ENCODE measurements at regions not wholly inside any gene's neighbourhood (a gene's known extent, or its start where the extent isn't known, plus 50 kb on each side); places are given as distances from the start of the nearest gene placed in this dataset.
A peak's percentile ranks its signal among the peaks of the same experiment; 100 is the strongest.

DNA sequence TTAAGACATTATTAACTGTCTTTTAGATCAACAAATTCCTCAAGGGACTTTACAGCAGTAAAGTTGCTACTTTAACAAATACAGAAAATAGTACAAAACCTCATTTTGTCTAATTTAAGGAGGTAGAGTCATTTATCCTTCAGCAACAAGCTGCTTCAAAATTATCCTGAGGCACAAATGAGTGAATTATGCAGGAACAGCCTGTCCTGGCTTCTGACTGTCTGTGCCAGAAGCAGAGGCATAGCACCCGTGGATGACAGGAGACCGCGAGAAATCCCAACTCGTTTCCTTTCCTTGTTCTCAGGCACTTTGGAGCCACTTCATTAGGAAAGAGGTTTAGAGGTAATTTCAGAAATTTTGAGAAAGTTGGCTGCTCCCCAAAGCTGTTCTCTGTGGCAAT is 549.2 kb upstream of the BTBD3 start:
- ATAC-seq (no peak), DNase-seq (no peak)
- Histone ChIP-seq H3K4me1 (ENCODE audit: control insufficient read depth, insufficient read depth, low read length) (peaks cover 1% of the 10 kb centered on the region), H3K27ac (ENCODE audit: low read length) (no peak overlapping the region), H3K27me3 (ENCODE audit: control insufficient read depth, insufficient read depth) (no peaks in the 10 kb centered on the region), H3K9me3 (ENCODE audit: control insufficient read depth, low read length) (no peaks in the 10 kb centered on the region), H3K4me3 (ENCODE audit: low read length) (no peak overlapping the region)
- 47% methylated on average over 4 of the region's 4 CpGs for WGBS
- intact Hi-C loops (cut with DNase I), result no loop called here

DNA sequence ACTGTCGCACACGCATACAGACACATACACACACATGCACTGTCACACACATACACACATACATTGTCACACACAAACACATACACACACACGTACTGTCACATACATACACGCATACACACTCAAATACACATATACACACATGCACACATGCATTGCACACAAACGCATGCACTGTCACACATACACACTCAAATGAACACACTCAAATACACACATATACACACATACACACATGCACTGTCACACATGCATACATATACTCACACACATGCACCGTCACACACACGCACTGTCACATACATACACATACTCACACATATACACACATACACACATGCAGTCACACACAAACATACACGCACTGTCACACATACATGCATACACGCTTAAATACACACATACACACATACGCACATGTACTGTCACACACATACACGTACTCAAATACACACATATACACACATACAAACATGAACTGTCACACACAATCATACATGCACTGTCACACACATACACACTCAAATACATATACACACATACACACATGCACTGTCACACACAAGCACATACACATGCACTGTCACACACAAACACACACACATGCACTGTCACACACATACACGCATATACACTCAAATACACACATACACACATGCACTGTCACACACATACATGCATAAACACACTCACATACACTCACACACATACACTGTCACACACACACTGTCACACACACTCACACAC is 548.6 kb upstream of the BTBD3 start:
- Histone ChIP-seq H3K9me3 (ENCODE audit: control insufficient read depth, low read length) (no peaks in the 10 kb centered on the region), H3K27me3 (ENCODE audit: control insufficient read depth, insufficient read depth) (no peaks in the 10 kb centered on the region), H3K27ac (ENCODE audit: low read length) (no peak overlapping the region), H3K4me1 (ENCODE audit: control insufficient read depth, insufficient read depth, low read length) (peaks cover 4% of the 10 kb centered on the region), H3K4me3 (ENCODE audit: low read length) (no peak overlapping the region)
- intact Hi-C loops (cut with DNase I), result no loop called here
- DNase-seq, result no peak
- WGBS, result 88% methylated on average over 12 of the region's 12 CpGs
- no peak for ATAC-seq

DNA sequence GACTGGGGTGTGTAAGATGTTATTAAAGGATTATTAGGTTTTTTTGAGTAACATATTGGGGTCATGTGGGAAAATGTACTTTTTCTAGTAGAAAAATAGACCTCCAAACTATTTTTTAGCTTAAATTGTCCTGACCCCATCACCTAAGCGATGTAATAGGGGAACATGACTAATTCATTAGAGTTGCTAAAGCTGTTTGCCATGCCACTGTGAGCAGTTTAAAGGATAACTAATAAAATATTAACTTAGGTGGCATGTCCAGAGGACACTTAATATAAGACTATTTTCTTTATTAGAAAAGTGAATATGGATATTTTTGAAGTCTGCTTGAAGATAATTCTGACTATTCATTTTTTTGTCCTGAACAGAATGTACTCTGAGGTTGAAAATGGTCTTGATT is 545.9 kb upstream of the BTBD3 start:
- Histone ChIP-seq H3K27ac (ENCODE audit: low read length) (no peak overlapping the region), H3K4me3 (ENCODE audit: low read length) (no peak overlapping the region), H3K4me1 (ENCODE audit: control insufficient read depth, insufficient read depth, low read length) (peaks cover 4% of the 10 kb centered on the region), H3K27me3 (ENCODE audit: control insufficient read depth, insufficient read depth) (no peaks in the 10 kb centered on the region), H3K9me3 (ENCODE audit: control insufficient read depth, low read length) (no peaks in the 10 kb centered on the region)
- intact Hi-C loops (cut with DNase I), result no loop called here
- WGBS, result 92% methylated on average over 1 of the region's 1 CpG
- ATAC-seq (no peak), DNase-seq (no peak)

DNA sequence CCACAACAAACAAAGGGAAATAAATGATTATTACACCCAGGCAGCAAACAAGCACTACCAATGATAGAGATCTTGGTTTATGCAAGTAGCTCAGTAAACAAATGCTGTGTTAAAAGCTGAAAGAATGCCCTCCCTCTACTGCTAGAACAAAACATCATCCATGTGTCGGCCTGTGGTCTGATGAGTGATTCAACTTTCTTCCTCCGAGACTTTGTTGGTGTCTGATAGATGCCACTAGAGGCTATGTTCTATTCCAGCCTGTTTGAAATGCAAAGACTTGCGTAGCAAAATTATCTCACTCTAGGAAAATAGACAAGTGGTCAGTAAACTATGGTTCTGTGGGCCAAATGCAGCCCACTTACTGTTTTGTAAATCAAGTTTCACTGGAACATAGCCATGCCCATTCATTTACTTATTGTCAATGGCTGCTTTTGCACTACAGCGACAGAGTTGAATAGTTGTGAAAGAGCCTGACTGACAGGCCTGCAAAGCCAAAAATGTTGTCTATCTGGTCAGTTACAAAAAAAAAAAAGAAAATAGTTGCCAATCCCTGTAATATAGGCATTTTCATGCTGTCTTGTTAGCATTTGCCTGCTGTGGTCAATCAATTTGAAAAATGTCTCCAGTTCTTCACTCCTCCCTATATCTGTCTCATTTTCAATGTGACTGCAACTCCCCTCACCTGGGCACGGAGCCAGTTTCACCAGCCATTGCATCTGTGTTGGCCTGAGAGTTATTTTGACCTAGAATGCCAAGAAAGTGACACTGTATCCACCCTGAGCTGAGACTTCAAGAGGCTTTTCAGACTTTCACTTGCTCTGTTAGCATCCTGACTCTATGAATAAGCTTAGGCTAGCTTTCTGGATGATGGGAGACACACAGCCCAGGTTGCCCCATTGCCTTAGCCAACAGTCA is 544.6 kb upstream of the BTBD3 start:
- Histone ChIP-seq H3K4me3 (ENCODE audit: low read length) (no peak overlapping the region), H3K9me3 (ENCODE audit: control insufficient read depth, low read length) (no peaks in the 10 kb centered on the region), H3K27me3 (ENCODE audit: control insufficient read depth, insufficient read depth) (no peaks in the 10 kb centered on the region), H3K4me1 (ENCODE audit: control insufficient read depth, insufficient read depth, low read length) (peaks cover 5% of the 10 kb centered on the region), H3K27ac (ENCODE audit: low read length) (no peak overlapping the region)
- 62% methylated on average over 5 of the region's 5 CpGs for WGBS
- DNase-seq (peak; percentile 55 to 75 (median 59)), ATAC-seq (no peak)
- intact Hi-C loops (cut with DNase I), result no loop called here

DNA sequence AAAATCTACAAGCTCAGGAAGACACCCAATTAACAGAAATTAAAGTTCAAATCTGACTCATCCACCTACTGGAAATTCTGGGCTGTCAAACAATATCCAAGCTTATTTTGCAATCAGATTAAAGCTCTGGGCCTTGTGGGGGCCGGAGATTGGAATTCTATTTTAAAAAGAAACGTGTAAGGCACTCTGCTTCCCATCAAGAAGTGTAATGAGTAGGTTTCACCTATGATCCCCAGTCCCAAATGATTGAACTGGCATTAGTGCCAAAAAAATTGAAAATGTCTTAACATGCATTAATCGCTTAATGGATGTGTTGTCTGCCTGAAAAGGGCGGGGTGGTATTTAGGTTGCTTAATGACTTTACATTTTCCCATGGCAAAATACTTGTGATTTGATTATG is 542.4 kb upstream of the BTBD3 start:
- no peak overlapping the region for H3K27ac ChIP-seq (ENCODE audit: low read length)
- peaks cover 5% of the 10 kb centered on the region for H3K4me1 ChIP-seq (ENCODE audit: control insufficient read depth, insufficient read depth, low read length)
- no peaks in the 10 kb centered on the region for H3K9me3 ChIP-seq (ENCODE audit: control insufficient read depth, low read length)
- WGBS, result 80% methylated on average over 4 of the region's 4 CpGs
- ATAC-seq, result no peak
- no peak for DNase-seq
- H3K27me3 ChIP-seq (ENCODE audit: control insufficient read depth, insufficient read depth), result no peaks in the 10 kb centered on the region
- H3K4me3 ChIP-seq (ENCODE audit: low read length), result no peak overlapping the region
- intact Hi-C loops (cut with DNase I), result no loop called here

DNA sequence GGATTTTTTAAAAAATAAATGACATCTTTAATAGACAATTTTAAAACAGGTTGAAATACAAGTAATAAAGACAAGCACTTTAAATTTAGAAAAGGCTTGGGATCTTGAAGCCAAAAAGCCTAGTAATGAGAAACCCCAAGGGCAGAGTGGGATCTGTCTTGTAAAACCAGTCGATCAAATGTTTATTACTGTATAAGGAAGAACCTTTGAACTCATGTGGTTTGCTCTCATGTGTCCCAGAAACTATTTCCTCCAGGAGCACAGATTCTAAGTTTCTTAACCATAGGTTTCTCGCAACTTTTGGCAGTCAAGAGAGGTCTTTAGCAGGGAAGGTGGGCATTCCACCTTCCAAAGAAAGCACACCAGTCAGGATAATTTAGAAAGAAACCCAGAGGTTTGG is 541.7 kb upstream of the BTBD3 start:
- intact Hi-C loops (cut with DNase I), result no loop called here
- ATAC-seq, result no peak
- 77% methylated on average over 2 of the region's 2 CpGs for WGBS
- Histone ChIP-seq H3K27me3 (ENCODE audit: control insufficient read depth, insufficient read depth) (no peaks in the 10 kb centered on the region), H3K9me3 (ENCODE audit: control insufficient read depth, low read length) (no peaks in the 10 kb centered on the region), H3K4me1 (ENCODE audit: control insufficient read depth, insufficient read depth, low read length) (peaks cover 5% of the 10 kb centered on the region), H3K4me3 (ENCODE audit: low read length) (no peak overlapping the region), H3K27ac (ENCODE audit: low read length) (no peak overlapping the region)
- DNase-seq, result no peak

DNA sequence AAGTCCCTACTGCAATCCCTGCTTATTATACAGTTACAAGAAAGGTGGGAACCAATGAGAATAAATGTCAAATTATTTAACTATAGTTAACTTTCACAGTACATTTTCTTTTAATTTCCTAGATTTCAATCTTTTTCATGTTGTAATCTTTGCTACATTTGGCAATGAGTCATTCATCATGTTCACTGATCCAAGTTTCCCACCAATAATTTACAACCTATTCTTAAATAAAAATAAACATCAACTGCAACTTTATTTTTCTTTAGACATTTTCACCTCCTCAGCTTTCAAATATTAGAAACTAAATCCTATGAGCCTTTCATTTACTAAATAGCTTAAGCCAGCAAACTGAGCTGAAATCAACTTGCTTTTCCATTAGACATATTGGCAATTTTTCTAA is 541.3 kb upstream of the BTBD3 start:
- ATAC-seq (no peak), DNase-seq (no peak)
- intact Hi-C loops (cut with DNase I), result no loop called here
- Histone ChIP-seq H3K4me3 (ENCODE audit: low read length) (no peak overlapping the region), H3K4me1 (ENCODE audit: control insufficient read depth, insufficient read depth, low read length) (peaks cover 5% of the 10 kb centered on the region), H3K27me3 (ENCODE audit: control insufficient read depth, insufficient read depth) (no peaks in the 10 kb centered on the region), H3K27ac (ENCODE audit: low read length) (no peak overlapping the region), H3K9me3 (ENCODE audit: control insufficient read depth, low read length) (no peaks in the 10 kb centered on the region)

DNA sequence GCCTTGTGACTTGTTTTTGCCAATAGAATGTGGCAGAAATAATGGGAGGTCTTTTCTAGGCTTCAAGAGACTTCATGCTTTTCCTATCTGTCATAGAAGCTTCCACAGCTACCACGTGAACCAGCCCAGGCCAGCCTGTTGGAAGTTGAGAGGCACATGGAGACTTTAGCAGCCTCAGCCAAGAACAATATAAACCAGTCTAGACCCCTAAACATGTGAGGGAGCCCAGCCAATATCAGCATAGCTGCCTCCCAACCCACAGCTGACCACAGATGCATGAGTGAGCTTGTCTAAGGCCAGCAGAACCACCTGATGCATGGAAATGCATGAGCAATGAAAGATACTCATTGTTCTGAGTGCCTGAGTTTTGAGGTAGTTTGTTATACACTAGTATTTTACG is 540.7 kb upstream of the BTBD3 start:
- WGBS, result 66% methylated on average over 2 of the region's 2 CpGs
- Histone ChIP-seq H3K4me1 (ENCODE audit: control insufficient read depth, insufficient read depth, low read length) (peaks cover 5% of the 10 kb centered on the region), H3K27me3 (ENCODE audit: control insufficient read depth, insufficient read depth) (no peaks in the 10 kb centered on the region), H3K27ac (ENCODE audit: low read length) (no peak overlapping the region), H3K9me3 (ENCODE audit: control insufficient read depth, low read length) (no peaks in the 10 kb centered on the region), H3K4me3 (ENCODE audit: low read length) (no peak overlapping the region)
- DNase-seq, result no peak
- ATAC-seq, result no peak
- intact Hi-C loops (cut with DNase I), result no loop called here

DNA sequence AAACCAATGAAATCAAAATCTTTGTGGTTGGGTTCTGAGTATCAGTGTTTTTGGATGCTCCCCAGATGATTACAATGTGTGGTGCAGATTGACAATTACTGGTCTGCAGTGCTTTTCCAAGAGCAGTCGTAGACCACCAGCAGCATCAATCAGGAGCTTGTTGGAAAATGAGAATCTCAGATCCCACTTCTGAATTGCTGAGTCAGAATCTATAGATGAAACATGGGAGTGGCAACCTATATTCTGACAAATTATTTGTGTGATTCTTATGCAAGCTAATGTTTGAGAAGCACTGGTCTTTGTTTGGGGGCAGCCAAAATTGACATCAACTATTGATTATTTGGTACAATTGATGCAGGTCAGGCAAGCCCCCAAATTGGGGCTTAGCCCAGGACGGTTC is 539.9 kb upstream of the BTBD3 start:
- Histone ChIP-seq H3K27me3 (ENCODE audit: control insufficient read depth, insufficient read depth) (no peaks in the 10 kb centered on the region), H3K4me3 (ENCODE audit: low read length) (no peak overlapping the region), H3K9me3 (ENCODE audit: control insufficient read depth, low read length) (no peaks in the 10 kb centered on the region), H3K4me1 (ENCODE audit: control insufficient read depth, insufficient read depth, low read length) (peaks cover 5% of the 10 kb centered on the region), H3K27ac (ENCODE audit: low read length) (no peak overlapping the region)
- DNase-seq, result no peak
- intact Hi-C loops (cut with DNase I), result no loop called here
- WGBS, result 84% methylated on average over 2 of the region's 2 CpGs
- ATAC-seq, result no peak

DNA sequence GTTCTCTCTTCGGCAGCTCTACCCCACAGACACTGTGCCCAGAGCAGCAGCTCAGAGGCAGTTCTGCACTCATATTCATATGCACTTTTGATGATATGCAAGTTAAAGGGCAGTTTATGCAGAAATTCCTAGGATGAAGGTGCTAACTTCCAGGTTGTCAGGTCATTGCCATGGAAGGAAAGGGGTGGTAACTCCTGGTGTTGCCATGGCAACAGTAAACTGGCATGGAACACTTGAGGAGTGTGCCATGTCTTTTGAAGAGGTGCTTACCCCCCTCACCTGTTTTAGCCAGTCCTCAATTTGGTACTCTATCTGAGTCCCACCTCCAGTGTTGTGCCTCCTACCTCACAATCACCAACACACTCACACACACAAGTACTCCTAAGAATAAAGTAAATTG is 539.4 kb upstream of the BTBD3 start:
- peaks cover 5% of the 10 kb centered on the region for H3K4me1 ChIP-seq (ENCODE audit: control insufficient read depth, insufficient read depth, low read length)
- no peak for ATAC-seq
- DNase-seq, result no peak
- WGBS, result 98% methylated on average over 1 of the region's 1 CpG
- no peak overlapping the region for H3K27ac ChIP-seq (ENCODE audit: low read length)
- no peaks in the 10 kb centered on the region for H3K9me3 ChIP-seq (ENCODE audit: control insufficient read depth, low read length)
- intact Hi-C loops (cut with DNase I), result no loop called here
- no peaks in the 10 kb centered on the region for H3K27me3 ChIP-seq (ENCODE audit: control insufficient read depth, insufficient read depth)
- H3K4me3 ChIP-seq (ENCODE audit: low read length), result no peak overlapping the region

DNA sequence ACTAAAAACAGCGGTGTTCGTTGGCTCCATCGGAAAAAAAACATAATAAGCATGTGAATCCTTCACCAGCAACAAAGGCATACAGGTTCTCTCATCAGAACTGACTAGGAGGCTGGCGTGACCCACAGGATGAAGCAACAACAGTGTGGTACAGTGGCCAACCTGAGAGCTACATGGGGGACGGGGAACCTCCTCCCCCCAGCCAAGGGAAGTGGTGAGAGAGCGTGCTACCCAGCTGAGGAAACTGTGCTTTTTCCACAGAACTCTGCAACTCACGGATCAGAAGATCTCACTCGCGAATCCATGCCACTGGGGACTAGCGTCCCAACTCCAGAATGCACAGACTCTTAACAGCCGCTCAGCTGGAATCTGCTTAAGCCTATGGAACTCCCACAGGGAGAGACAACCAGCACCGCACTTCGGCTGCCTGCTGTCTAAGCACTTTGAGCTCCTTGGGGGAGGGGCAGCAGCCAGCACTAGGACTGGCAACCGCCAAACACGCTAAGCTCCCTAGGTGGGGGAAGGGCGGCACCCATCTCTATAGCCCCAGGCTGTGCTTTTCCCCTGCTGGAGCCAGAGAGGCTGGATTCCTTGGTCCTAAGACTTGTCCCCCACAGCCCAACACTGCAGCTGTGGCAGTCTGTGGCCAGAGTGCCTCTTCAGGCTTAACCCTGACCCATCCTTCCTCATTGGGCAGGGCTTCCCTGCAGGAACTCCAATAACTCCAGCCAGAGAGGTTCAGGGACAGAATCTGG is 538.3 kb upstream of the BTBD3 start:
- peak; percentile 18 to 58 (median 31) for DNase-seq
- no peak overlapping the region for H3K27ac ChIP-seq (ENCODE audit: low read length)
- no peak for ATAC-seq
- H3K4me3 ChIP-seq (ENCODE audit: low read length), result no peak overlapping the region
- WGBS, result 42% methylated on average over 16 of the region's 16 CpGs
- no peaks in the 10 kb centered on the region for H3K9me3 ChIP-seq (ENCODE audit: control insufficient read depth, low read length)
- no peaks in the 10 kb centered on the region for H3K27me3 ChIP-seq (ENCODE audit: control insufficient read depth, insufficient read depth)
- intact Hi-C loops (cut with DNase I), result no loop called here
- H3K4me1 ChIP-seq (ENCODE audit: control insufficient read depth, insufficient read depth, low read length), result peaks cover 1% of the 10 kb centered on the region

All from right cardiac atrium (tissue), 5 donors.